Skeletal muscle satellite cell (primary cell): ENCODE measurements at regions not wholly inside any gene's neighbourhood (a gene's known extent, or its start where the extent isn't known, plus 50 kb on each side); places are given as distances from the start of the nearest gene placed in this dataset.

Source experiments
- H3K27me3 ChIP-seq: 2 replicates; pipeline ENCODE4 v1.7.0; 2013; ENCODE audit warnings: low read length; ENCODE audit not compliant: control insufficient read depth, insufficient read depth
- H3K36me3 ChIP-seq: 2 replicates; pipeline ENCODE4 v1.7.0; 2013; ENCODE audit warnings: mild to moderate bottlenecking, control low read depth, low read length; ENCODE audit not compliant: insufficient read depth
- H3K4me1 ChIP-seq: 2 replicates; pipeline ENCODE4 v1.7.0; 2013; ENCODE audit warnings: low read length; ENCODE audit not compliant: control insufficient read depth, insufficient read depth
- H3K4me2 ChIP-seq: 2 replicates; pipeline ENCODE4 v1.7.0; 2013; ENCODE audit warnings: mild to moderate bottlenecking, low read length
- H3K4me3 ChIP-seq: 2 replicates; pipeline ENCODE4 v1.7.0; 2013; ENCODE audit warnings: low read length
- H3K9ac ChIP-seq: 2 replicates; pipeline ENCODE4 v1.7.0; 2013; ENCODE audit warnings: mild to moderate bottlenecking, low read depth, low read length, moderate library complexity
- H3K9me3 ChIP-seq: replicated peaks from 2 replicates; pipeline ENCODE4 v1.7.0; 2013; ENCODE audit warnings: mild to moderate bottlenecking, control low read depth, low read length

DNA sequence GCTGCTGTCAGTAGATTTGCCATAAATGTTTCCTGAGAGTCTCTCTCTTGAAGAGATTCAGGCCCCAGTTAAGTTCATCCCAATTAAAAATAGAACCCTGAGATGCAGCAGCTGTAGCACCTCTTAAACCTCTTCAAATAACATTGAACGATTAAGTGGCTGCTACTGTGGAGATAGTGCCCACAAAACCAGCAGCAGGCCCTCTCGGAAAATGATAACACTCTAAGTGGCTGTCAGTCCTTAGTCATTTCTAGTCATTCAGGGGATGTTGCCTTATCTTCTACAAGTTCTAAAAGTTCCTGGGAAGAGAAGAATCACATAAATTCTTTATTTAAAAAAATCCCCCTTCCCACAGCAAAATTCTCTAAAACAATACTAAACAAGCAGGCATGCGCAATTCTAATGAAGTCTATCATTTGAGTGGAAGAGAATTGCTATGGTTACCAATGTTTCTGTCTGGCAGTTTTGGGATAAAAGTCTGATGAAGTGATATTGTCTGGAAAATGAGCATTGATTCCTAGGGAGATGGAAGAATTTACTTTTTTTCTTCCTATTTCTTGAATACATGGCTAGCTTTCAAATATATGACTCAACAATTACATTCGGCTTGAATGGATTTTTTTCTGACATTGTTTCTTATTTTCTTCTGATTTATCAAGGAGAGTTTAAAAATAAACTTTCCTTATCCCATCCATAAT, 131.9 kb downstream of the TRMT11 start:
- H3K9me3 ChIP-seq, result no peaks in the 10 kb centered on the region
- no peak overlapping the region for H3K4me3 ChIP-seq
- H3K36me3 ChIP-seq, result no peaks in the 10 kb centered on the region
- H3K27me3 ChIP-seq, result no peaks in the 10 kb centered on the region
- H3K4me2 ChIP-seq, result no peak overlapping the region
- H3K9ac ChIP-seq, result no peak overlapping the region
- no peaks in the 10 kb centered on the region for H3K4me1 ChIP-seq

DNA sequence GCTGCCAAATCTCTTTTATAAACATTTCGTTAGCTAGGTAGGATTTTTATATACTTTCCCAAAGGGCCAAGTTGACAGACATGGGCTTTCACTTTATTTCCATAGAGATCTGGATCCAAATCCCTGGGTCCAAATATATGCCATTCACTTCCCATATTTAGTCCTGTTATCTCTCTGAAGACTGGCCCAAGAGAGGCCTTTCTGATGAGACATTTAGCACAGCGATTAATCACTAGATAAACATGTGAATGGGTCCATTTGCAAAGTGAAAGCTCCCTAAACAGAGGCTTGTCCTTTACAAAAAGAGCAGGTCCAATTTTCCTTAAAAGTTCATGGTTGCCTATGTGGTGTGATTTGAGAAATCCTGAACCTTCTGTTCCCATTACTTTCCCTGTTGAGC, 132.6 kb downstream of the TRMT11 start:
- H3K36me3 ChIP-seq, result no peaks in the 10 kb centered on the region
- no peak overlapping the region for H3K9ac ChIP-seq
- H3K9me3 ChIP-seq, result no peaks in the 10 kb centered on the region
- H3K4me1 ChIP-seq, result no peaks in the 10 kb centered on the region
- no peak overlapping the region for H3K4me2 ChIP-seq
- H3K4me3 ChIP-seq, result no peak overlapping the region
- no peaks in the 10 kb centered on the region for H3K27me3 ChIP-seq

DNA sequence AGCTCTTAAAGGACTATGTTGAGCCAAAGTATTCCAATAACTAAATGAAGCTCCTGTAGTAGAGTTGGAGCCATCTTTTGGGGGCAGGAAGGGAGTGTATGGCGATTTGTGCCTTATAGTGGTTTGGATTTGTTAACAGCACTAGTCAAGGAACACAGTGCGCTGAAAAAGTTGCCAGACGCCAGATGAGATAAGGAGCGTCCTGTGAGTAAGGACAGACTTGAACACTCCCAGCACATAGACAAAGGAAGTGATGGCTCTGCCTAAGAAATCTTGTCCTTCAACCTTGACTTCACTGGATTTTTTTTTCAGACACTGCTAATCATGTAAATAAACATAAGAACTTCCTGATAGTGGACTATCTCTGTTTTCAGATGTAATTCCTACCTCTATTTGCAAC, 136.9 kb downstream of the TRMT11 start:
- Histone ChIP-seq H3K36me3 (no peaks in the 10 kb centered on the region), H3K27me3 (no peaks in the 10 kb centered on the region), H3K9ac (no peak overlapping the region), H3K4me1 (no peaks in the 10 kb centered on the region), H3K4me2 (no peak overlapping the region), H3K4me3 (no peak overlapping the region), H3K9me3 (no peaks in the 10 kb centered on the region)

DNA sequence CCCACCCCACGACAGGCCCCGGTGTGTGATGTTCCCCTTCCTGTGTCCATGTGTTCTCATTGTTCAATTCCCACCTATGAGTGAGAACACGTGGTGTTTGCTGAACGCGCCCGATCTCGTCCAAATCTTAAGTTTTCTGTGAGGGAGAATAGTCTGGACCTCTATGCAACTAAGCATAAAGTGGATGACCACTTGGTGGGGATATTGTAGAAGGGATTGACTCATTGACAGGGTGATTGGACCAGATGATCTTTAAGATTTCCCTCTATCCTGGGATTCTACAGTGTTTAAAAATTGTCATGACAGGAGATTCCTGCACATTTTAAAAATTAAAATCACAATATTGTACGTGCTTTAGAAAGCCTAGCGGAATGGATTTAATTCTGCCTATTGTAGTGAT, 141.3 kb downstream of the TRMT11 start:
- Histone ChIP-seq H3K4me1 (no peaks in the 10 kb centered on the region), H3K4me2 (no peak overlapping the region), H3K36me3 (no peaks in the 10 kb centered on the region), H3K4me3 (no peak overlapping the region), H3K9ac (no peak overlapping the region), H3K27me3 (no peaks in the 10 kb centered on the region), H3K9me3 (no peaks in the 10 kb centered on the region)

DNA sequence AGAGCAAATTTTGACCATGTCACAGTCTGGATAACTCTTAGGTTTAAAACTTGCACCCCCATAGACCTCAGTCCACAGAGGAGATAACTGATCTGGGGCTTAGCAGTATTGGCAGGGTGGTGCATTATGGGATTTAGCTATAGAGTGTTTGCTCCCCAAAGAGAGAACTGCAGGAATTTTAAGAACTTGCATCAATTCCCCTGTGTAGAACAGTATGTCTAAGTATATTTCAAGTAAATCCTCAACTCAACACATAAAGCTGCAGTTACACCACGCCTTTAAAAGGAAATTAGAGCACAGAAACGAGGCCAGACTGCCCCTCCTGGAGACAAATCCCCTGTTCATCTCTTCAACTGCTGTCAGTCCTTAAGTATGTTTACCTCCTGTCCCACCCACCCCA, 144.9 kb downstream of the TRMT11 start:
- no peaks in the 10 kb centered on the region for H3K9me3 ChIP-seq
- no peaks in the 10 kb centered on the region for H3K4me1 ChIP-seq
- no peaks in the 10 kb centered on the region for H3K36me3 ChIP-seq
- H3K4me3 ChIP-seq, result no peak overlapping the region
- H3K4me2 ChIP-seq, result no peak overlapping the region
- H3K9ac ChIP-seq, result no peak overlapping the region
- no peaks in the 10 kb centered on the region for H3K27me3 ChIP-seq

GRCh38 chr6:126133984-126134383, 147.6 kb downstream of the TRMT11 start:
- Histone ChIP-seq H3K36me3 (no peaks in the 10 kb centered on the region), H3K4me1 (no peaks in the 10 kb centered on the region), H3K4me2 (no peak overlapping the region)

DNA sequence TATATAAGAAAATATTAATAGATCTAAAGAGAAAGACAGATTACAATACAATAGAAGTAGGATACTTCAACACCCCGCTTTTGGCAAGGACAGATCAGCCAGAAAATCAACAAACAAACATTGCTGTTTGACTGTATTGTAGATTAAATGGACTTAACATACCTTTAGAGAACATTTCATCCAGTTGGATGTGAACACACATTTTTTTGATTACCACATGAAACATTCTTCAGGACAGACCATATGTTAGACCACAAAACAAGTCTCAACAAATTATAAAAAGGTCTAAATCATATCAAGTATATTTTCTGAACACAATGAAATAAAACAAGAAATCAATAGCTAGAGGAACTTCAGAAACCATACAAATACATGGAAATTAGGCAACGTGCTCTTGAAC, 148.2 kb downstream of the TRMT11 start:
- H3K9ac ChIP-seq, result no peak overlapping the region
- no peak overlapping the region for H3K4me2 ChIP-seq
- H3K9me3 ChIP-seq, result no peaks in the 10 kb centered on the region
- H3K4me3 ChIP-seq, result no peak overlapping the region
- no peaks in the 10 kb centered on the region for H3K4me1 ChIP-seq
- H3K27me3 ChIP-seq, result no peaks in the 10 kb centered on the region
- no peaks in the 10 kb centered on the region for H3K36me3 ChIP-seq

More at GRCh38 chr6:126133984-126134383, 147.6 kb downstream of the TRMT11 start:
- H3K9me3 ChIP-seq, result no peaks in the 10 kb centered on the region
- no peak overlapping the region for H3K9ac ChIP-seq
- H3K27me3 ChIP-seq, result no peaks in the 10 kb centered on the region
- no peak overlapping the region for H3K4me3 ChIP-seq

- no peaks in the 10 kb centered on the region for H3K27me3 ChIP-seq
- no peak overlapping the region for H3K4me2 ChIP-seq
- no peaks in the 10 kb centered on the region for H3K36me3 ChIP-seq
- H3K4me1 ChIP-seq, result peaks cover 3% of the 10 kb centered on the region
- no peaks in the 10 kb centered on the region for H3K9me3 ChIP-seq
- no peak overlapping the region for H3K9ac ChIP-seq
- H3K4me3 ChIP-seq, result no peak overlapping the region
Observed at GRCh38 chr6:126140015-126140414, 153.7 kb downstream of the TRMT11 start.

- peaks cover 3% of the 10 kb centered on the region for H3K4me1 ChIP-seq
- H3K9me3 ChIP-seq, result no peaks in the 10 kb centered on the region
- H3K36me3 ChIP-seq, result no peaks in the 10 kb centered on the region
- H3K4me3 ChIP-seq, result no peak overlapping the region
- no peaks in the 10 kb centered on the region for H3K27me3 ChIP-seq
- H3K4me2 ChIP-seq, result no peak overlapping the region
- no peak overlapping the region for H3K9ac ChIP-seq
Observed at GRCh38 chr6:126143761-126144251, 157.5 kb downstream of the TRMT11 start.

DNA sequence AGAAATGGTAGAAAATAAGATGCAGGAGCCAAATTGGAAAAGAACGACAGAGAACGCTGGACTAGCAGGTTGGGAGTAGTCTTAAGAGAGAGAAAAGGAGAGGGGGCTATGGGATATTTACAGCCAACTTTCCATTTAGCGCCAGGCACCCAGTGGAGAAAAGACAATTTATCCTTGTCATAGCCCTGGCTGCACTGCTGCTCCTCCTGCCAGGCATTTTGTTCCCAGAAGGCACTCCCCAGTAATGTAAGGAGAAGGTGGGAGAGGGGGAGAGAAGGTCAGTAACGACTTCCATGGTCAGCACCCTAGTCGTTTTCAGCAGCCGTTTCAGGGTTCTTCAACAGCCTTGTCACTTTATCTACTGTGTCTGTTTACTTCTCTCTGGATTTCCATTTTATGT, 159.0 kb downstream of the TRMT11 start:
- H3K27me3 ChIP-seq, result no peaks in the 10 kb centered on the region
- no peak overlapping the region for H3K4me2 ChIP-seq
- no peaks in the 10 kb centered on the region for H3K9me3 ChIP-seq
- H3K4me1 ChIP-seq, result peaks cover 3% of the 10 kb centered on the region
- no peak overlapping the region for H3K4me3 ChIP-seq
- no peaks in the 10 kb centered on the region for H3K36me3 ChIP-seq
- no peak overlapping the region for H3K9ac ChIP-seq

GRCh38 chr6:126147291-126147815, 161.0 kb downstream of the TRMT11 start:
- Histone ChIP-seq H3K4me2 (no peak overlapping the region), H3K4me1 (peaks cover 3% of the 10 kb centered on the region), H3K36me3 (no peaks in the 10 kb centered on the region), H3K9ac (no peak overlapping the region), H3K27me3 (no peaks in the 10 kb centered on the region), H3K4me3 (no peak overlapping the region), H3K9me3 (no peaks in the 10 kb centered on the region)

DNA sequence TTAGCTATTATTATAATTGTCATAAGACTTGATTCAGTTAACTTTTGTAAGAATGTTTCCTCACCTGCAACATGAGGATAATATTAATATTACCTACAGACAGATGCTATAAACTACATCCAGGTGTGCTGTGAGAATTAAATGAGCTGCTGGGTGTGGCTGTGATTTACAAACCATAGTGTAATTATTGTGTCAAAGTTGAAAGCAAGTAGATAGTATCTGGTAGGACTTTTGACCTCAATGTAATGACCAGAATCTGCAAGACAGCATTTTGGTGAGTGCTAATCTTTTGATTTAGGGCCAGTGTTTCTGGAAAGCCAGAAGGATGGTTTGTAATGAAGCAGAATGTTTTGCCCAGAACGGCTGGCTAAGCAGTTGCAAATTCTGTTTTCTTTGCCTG, 162.5 kb downstream of the TRMT11 start:
- Histone ChIP-seq H3K36me3 (no peaks in the 10 kb centered on the region), H3K4me1 (peaks cover 3% of the 10 kb centered on the region), H3K27me3 (no peaks in the 10 kb centered on the region), H3K4me2 (no peak overlapping the region), H3K9me3 (no peaks in the 10 kb centered on the region), H3K9ac (no peak overlapping the region), H3K4me3 (no peak overlapping the region)
